Neural cell (in vitro differentiated cells): ENCODE measurements at regions not wholly inside any gene's neighbourhood (a gene's known extent, or its start where the extent isn't known, plus 50 kb on each side); places are given as distances from the start of the nearest gene placed in this dataset.

ENCODE experiments used
- H2AFZ ChIP-seq: fragments of 200-600, 300-800 bp; sonication (generic), shearing (Covaris generic); 2 replicates; pipeline ENCODE4 v1.6.0; 2014; ENCODE audit warnings: low read depth, mild to moderate bottlenecking, antibody characterized with exemption, low read length, moderate library complexity
- H3F3A ChIP-seq: fragments of 200-600 bp; shearing (Covaris generic); 2 replicates; pipeline ENCODE4 v1.6.1; 2016; ENCODE audit warnings: mild to moderate bottlenecking, moderate library complexity, mixed read lengths, antibody characterized with exemption, low read length; ENCODE audit not compliant: insufficient read depth, poor library complexity, severe bottlenecking
- H3K27ac ChIP-seq: fragments of 200-600, 300-800 bp; sonication (generic), shearing (Covaris generic); 2 replicates; pipeline ENCODE4 v1.5.1; 2014; ENCODE audit warnings: mild to moderate bottlenecking, low read length, moderate library complexity
- H3K27me3 ChIP-seq: fragments of 300-800, 200-600 bp; sonication (generic), shearing (Covaris generic); 2 replicates; pipeline ENCODE4 v1.6.0; 2014; ENCODE audit warnings: mild to moderate bottlenecking, low read depth, low read length, moderate library complexity; ENCODE audit not compliant: insufficient read depth
- H3K36me3 ChIP-seq: fragments of 300-800, 200-600 bp; sonication (generic), shearing (Covaris generic); 2 replicates; pipeline ENCODE4 v1.5.1; 2014; ENCODE audit warnings: mild to moderate bottlenecking, antibody characterized with exemption, low read length, moderate library complexity; ENCODE audit not compliant: insufficient read depth
- H3K4me2 ChIP-seq: fragments of 300-800, 200-600 bp; sonication (generic), shearing (Covaris generic); 2 replicates; pipeline ENCODE4 v1.6.0; 2014; ENCODE audit warnings: mild to moderate bottlenecking, low read length
- H3K4me3 ChIP-seq: fragments of 300-800, 200-600 bp; sonication (generic), shearing (Covaris generic); 2 replicates; pipeline ENCODE4 v1.5.1; 2014; ENCODE audit warnings: mild to moderate bottlenecking, low read length, moderate library complexity
- H3K79me2 ChIP-seq: fragments of 200-600 bp; shearing (Covaris generic); replicated peaks from 2 replicates; pipeline ENCODE4 v1.6.0; 2014; ENCODE audit warnings: mild to moderate bottlenecking, low read length, moderate library complexity; ENCODE audit not compliant: insufficient read depth
- H3K9ac ChIP-seq: fragments of 300-800, 200-600 bp; sonication (generic), shearing (Covaris generic); 2 replicates; pipeline ENCODE4 v1.6.1; 2016; ENCODE audit warnings: mild to moderate bottlenecking, low read length, mixed read lengths
- H3K9me2 ChIP-seq: fragments of 200-600 bp; shearing (Covaris generic); 2 replicates; pipeline ENCODE4 v1.6.1; 2016; ENCODE audit warnings: mild to moderate bottlenecking, low read length, mixed read lengths; ENCODE audit not compliant: insufficient read depth
- H3K9me3 ChIP-seq: fragments of 200-600, 300-800 bp; sonication (generic), shearing (Covaris generic); 2 replicates; pipeline ENCODE4 v1.6.1; 2016; ENCODE audit warnings: mild to moderate bottlenecking, mixed run types, low read length, moderate library complexity, mixed read lengths
- H4K20me1 ChIP-seq: fragments of 200-600 bp; shearing (Covaris generic); 2 replicates; pipeline ENCODE4 v1.6.1; 2016; ENCODE audit warnings: mild to moderate bottlenecking, mixed run types; ENCODE audit not compliant: insufficient read depth
- EZH2 ChIP-seq: fragments of 200-600, 300-800 bp; shearing (Covaris generic), sonication (generic); IDR thresholded peaks from 2 replicates; pipeline ENCODE4 v1.6.1; 2014; ENCODE audit warnings: antibody characterized with exemption, low read length, borderline replicate concordance, mild to moderate bottlenecking; ENCODE audit not compliant: insufficient read depth, poor library complexity, severe bottlenecking
- MXI1 ChIP-seq: fragments of 450-650 bp; conservative IDR thresholded peaks from 2 replicates; pipeline ENCODE4 v1.6.1; 2014; ENCODE audit warnings: antibody characterized with exemption, mild to moderate bottlenecking; ENCODE audit not compliant: poor library complexity, severe bottlenecking
- POLR2AphosphoS5 ChIP-seq: IDR thresholded peaks from 2 replicates; pipeline ENCODE4 v1.6.1; 2012
- RAD21 ChIP-seq: fragments of 450-650 bp; conservative IDR thresholded peaks from 2 replicates; pipeline ENCODE4 v1.6.1; 2014; ENCODE audit warnings: antibody characterized with exemption, mild to moderate bottlenecking, moderate library complexity
- SMC3 ChIP-seq: fragments of 450-650 bp; conservative IDR thresholded peaks from 2 replicates; pipeline ENCODE4 v1.6.1; 2014; ENCODE audit warnings: antibody characterized with exemption, mild to moderate bottlenecking, moderate library complexity; ENCODE audit not compliant: poor library complexity
- TF ChIP-seq, protein P1 (sequence below): fragments of 450-650 bp; IDR thresholded peaks from 2 replicates; pipeline ENCODE4 v1.5.1; 2014; ENCODE audit warnings: antibody characterized with exemption, mild to moderate bottlenecking, moderate library complexity; ENCODE audit not compliant: poor library complexity, severe bottlenecking
- TF ChIP-seq, protein P2 (sequence below): IDR thresholded peaks from 2 replicates; pipeline ENCODE4 v1.6.1; 2012; ENCODE audit warnings: borderline replicate concordance

- Histone ChIP-seq H3K4me2 (peak overlapping the region; percentile 34), H3K9me3 (no peaks in the 10 kb centered on the region), H4K20me1 (no peaks in the 10 kb centered on the region), H2AFZ (peak overlapping the region; percentile 77), H3K79me2 (peaks cover 34% of the 10 kb centered on the region), H3K27me3 (no peaks in the 10 kb centered on the region), H3K9ac (peak overlapping the region; percentile 90), H3K27ac (peak overlapping the region; percentile 89), H3F3A (no peaks in the 10 kb centered on the region), H3K4me3 (peak overlapping the region; percentile 94), H3K36me3 (peaks cover 4% of the 10 kb centered on the region), H3K9me2 (no peaks in the 10 kb centered on the region)
- TF ChIP-seq SMC3: no peak
- TF ChIP-seq, protein P1, sequence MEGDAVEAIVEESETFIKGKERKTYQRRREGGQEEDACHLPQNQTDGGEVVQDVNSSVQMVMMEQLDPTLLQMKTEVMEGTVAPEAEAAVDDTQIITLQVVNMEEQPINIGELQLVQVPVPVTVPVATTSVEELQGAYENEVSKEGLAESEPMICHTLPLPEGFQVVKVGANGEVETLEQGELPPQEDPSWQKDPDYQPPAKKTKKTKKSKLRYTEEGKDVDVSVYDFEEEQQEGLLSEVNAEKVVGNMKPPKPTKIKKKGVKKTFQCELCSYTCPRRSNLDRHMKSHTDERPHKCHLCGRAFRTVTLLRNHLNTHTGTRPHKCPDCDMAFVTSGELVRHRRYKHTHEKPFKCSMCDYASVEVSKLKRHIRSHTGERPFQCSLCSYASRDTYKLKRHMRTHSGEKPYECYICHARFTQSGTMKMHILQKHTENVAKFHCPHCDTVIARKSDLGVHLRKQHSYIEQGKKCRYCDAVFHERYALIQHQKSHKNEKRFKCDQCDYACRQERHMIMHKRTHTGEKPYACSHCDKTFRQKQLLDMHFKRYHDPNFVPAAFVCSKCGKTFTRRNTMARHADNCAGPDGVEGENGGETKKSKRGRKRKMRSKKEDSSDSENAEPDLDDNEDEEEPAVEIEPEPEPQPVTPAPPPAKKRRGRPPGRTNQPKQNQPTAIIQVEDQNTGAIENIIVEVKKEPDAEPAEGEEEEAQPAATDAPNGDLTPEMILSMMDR: peak; percentile 69
These were observed 159.4 kb upstream of the ZNF267 start for GRCh38 chr16:31713945-31714902.

- Histone ChIP-seq H3K27me3 (no peaks in the 10 kb centered on the region), H3F3A (no peaks in the 10 kb centered on the region), H3K79me2 (peaks cover 40% of the 10 kb centered on the region), H3K4me3 (peak overlapping the region; percentile 94), H2AFZ (no peak overlapping the region), H3K27ac (peak overlapping the region; percentile 89), H4K20me1 (no peaks in the 10 kb centered on the region), H3K9me3 (no peaks in the 10 kb centered on the region), H3K9me2 (no peaks in the 10 kb centered on the region), H3K36me3 (peaks cover 8% of the 10 kb centered on the region), H3K9ac (peak overlapping the region; percentile 90), H3K4me2 (peak overlapping the region; percentile 34)
- TF ChIP-seq, protein P2, sequence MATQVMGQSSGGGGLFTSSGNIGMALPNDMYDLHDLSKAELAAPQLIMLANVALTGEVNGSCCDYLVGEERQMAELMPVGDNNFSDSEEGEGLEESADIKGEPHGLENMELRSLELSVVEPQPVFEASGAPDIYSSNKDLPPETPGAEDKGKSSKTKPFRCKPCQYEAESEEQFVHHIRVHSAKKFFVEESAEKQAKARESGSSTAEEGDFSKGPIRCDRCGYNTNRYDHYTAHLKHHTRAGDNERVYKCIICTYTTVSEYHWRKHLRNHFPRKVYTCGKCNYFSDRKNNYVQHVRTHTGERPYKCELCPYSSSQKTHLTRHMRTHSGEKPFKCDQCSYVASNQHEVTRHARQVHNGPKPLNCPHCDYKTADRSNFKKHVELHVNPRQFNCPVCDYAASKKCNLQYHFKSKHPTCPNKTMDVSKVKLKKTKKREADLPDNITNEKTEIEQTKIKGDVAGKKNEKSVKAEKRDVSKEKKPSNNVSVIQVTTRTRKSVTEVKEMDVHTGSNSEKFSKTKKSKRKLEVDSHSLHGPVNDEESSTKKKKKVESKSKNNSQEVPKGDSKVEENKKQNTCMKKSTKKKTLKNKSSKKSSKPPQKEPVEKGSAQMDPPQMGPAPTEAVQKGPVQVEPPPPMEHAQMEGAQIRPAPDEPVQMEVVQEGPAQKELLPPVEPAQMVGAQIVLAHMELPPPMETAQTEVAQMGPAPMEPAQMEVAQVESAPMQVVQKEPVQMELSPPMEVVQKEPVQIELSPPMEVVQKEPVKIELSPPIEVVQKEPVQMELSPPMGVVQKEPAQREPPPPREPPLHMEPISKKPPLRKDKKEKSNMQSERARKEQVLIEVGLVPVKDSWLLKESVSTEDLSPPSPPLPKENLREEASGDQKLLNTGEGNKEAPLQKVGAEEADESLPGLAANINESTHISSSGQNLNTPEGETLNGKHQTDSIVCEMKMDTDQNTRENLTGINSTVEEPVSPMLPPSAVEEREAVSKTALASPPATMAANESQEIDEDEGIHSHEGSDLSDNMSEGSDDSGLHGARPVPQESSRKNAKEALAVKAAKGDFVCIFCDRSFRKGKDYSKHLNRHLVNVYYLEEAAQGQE: no peak
- TF ChIP-seq EZH2: no peak
- TF ChIP-seq MXI1: no peak
- TF ChIP-seq RAD21: no peak
- TF ChIP-seq POLR2AphosphoS5: no peak
- TF ChIP-seq, protein P1: peak; percentile 4
These were observed 158.6 kb upstream of the ZNF267 start for GRCh38 chr16:31714903-31715504.
